IMR-90 (cell line): ENCODE measurements at regions not wholly inside any gene's neighbourhood (a gene's known extent, or its start where the extent isn't known, plus 50 kb on each side); places are given as distances from the start of the nearest gene placed in this dataset.

ENCODE experiments used
- CTCF ChIP-seq: conservative IDR thresholded peaks from 2 replicates; pipeline ENCODE4 v1.5.1; 2012; ENCODE audit warnings: mild to moderate bottlenecking, low read depth, low read length, improper control_type of control experiment
- NFE2L2 ChIP-seq: fragments of 150-350 bp; IDR thresholded peaks from 2 replicates; pipeline ENCODE4 v1.6.1; 2016; ENCODE audit warnings: low read depth, mild to moderate bottlenecking, low read length
- SMC3 ChIP-seq: fragments of 150-350 bp; IDR thresholded peaks from 2 replicates; pipeline ENCODE4 v1.6.1; 2016; ENCODE audit warnings: low read depth, mild to moderate bottlenecking, antibody characterized with exemption, low read length, moderate library complexity

- no peak for TF ChIP-seq SMC3
- no peak for TF ChIP-seq CTCF
- TF ChIP-seq NFE2L2 = no peak
Measured at GRCh38 chr7:37524056-37524455, 75.4 kb upstream of the ELMO1 start.
